ENCODE measurements at regions not wholly inside any gene's neighbourhood (a gene's known extent, or its start where the extent isn't known, plus 50 kb on each side); places are given as distances from the start of the nearest gene placed in this dataset.

DNA sequence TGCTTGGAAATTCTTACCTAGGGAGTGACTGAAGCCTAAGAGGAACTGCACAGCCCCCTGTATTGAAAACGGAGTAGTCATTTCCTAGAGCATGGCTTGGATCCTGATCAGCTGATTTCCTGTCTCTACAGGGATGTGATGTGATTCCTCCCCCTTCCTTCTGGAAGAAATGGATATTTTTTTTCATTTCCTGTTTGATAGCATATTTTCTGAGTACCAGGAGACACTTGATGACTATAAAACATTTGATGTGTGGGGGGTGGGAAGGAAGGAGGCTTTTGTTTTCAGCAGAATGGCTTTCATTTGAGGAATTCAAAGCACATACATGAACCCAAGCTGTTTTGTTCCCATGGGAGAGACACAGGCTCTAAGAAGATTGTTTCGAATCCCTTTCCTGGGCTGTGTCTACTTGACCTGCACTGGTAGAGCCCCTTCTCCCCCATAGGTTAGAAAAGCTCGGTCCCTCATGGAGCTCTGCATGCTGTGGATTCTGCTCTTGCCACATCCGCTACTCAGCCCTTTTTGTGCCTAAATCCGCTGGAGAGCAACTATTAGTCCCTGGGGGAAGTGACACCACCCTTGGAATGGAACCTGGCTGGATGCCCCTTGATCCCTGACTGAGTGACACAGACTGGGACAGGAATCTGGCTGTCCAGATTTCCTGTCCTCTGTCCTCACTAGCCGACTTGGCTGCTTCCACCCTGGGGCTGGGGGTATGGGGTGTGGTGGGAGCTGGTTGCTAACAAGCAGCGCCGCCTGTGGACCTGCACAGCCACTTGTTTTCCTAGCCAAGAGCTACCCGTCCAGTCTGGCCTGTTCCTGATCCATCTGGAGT is 71.8 kb upstream of the MACF1 start:
- H3K4me3 Mint-ChIP-seq, result peak overlapping the region; percentile 60
- DNase-seq (ENCODE audit: extremely low spot score, unreplicated experiment), result no peak
- peak overlapping the region; percentile 85 for H3K27ac Mint-ChIP-seq
- no peaks in the 10 kb centered on the region for H3K36me3 Mint-ChIP-seq
- peaks cover 47% of the 10 kb centered on the region for H3K4me1 Mint-ChIP-seq (ENCODE audit: unreplicated experiment)
- H3K9me3 Mint-ChIP-seq, result no peaks in the 10 kb centered on the region
- TF ChIP-seq, protein P1, sequence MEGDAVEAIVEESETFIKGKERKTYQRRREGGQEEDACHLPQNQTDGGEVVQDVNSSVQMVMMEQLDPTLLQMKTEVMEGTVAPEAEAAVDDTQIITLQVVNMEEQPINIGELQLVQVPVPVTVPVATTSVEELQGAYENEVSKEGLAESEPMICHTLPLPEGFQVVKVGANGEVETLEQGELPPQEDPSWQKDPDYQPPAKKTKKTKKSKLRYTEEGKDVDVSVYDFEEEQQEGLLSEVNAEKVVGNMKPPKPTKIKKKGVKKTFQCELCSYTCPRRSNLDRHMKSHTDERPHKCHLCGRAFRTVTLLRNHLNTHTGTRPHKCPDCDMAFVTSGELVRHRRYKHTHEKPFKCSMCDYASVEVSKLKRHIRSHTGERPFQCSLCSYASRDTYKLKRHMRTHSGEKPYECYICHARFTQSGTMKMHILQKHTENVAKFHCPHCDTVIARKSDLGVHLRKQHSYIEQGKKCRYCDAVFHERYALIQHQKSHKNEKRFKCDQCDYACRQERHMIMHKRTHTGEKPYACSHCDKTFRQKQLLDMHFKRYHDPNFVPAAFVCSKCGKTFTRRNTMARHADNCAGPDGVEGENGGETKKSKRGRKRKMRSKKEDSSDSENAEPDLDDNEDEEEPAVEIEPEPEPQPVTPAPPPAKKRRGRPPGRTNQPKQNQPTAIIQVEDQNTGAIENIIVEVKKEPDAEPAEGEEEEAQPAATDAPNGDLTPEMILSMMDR (conservative IDR thresholded peaks at IDR 0.05), result peak; percentile 46
- H3K27me3 Mint-ChIP-seq, result no peaks in the 10 kb centered on the region

DNA sequence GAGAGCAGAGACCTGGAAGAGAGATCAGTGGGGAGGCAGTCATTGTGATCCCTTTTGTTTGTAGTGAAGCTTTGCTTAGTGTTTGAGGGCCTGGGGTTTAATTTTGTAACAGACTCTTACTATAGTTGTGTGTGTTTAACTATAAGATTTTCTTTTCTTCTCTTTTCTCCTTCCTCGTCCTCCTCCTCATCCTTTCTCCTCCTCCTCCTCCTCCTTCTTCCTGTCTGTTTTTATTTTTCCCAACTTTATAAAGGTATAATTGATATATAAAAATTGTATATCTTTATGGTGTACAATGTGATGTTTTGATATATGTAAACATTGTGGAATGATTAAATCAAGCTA is 71.2 kb upstream of the MACF1 start:
- H3K27me3 Mint-ChIP-seq, result no peaks in the 10 kb centered on the region
- TF ChIP-seq, protein P1 (conservative IDR thresholded peaks at IDR 0.05), result no peak
- H3K4me1 Mint-ChIP-seq (ENCODE audit: unreplicated experiment), result peaks cover 47% of the 10 kb centered on the region
- DNase-seq (ENCODE audit: extremely low spot score, unreplicated experiment), result no peak
- H3K4me3 Mint-ChIP-seq, result peak overlapping the region; percentile 60
- peak overlapping the region; percentile 85 for H3K27ac Mint-ChIP-seq
- no peaks in the 10 kb centered on the region for H3K36me3 Mint-ChIP-seq
- H3K9me3 Mint-ChIP-seq, result no peaks in the 10 kb centered on the region

DNA sequence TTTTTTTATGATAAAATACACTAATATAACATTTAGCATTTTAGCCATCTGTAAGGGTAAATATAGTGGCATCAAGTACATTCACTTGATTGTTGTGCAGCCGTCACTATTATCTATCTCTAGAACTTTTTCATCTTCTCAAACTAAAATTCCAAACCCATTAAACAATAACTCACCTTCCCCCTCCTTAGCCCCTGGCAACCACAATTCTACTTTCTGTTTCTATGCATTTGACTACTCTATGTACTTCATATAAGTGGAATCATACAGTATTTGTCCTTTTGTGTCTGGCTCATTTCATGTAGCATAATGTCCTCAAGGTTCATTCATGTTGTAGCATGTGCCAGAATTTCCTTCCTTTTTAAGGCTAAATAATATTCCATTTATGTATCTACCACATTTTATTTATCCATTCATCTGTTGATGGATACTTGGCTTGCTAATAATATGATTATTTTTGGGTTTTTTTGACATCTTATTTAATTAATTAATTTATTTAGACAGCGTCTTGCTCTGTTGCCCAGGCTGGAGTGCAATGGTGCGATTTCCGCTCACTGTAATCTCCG is 69.6 kb upstream of the MACF1 start:
- Mint-ChIP-seq H3K4me3 (no peak overlapping the region), H3K36me3 (no peaks in the 10 kb centered on the region), H3K9me3 (no peaks in the 10 kb centered on the region), H3K4me1 (ENCODE audit: unreplicated experiment) (peaks cover 34% of the 10 kb centered on the region), H3K27me3 (no peaks in the 10 kb centered on the region), H3K27ac (peak overlapping the region; percentile 34)
- TF ChIP-seq, protein P1 (conservative IDR thresholded peaks at IDR 0.05), result no peak
- no peak for DNase-seq (ENCODE audit: extremely low spot score, unreplicated experiment)

DNA sequence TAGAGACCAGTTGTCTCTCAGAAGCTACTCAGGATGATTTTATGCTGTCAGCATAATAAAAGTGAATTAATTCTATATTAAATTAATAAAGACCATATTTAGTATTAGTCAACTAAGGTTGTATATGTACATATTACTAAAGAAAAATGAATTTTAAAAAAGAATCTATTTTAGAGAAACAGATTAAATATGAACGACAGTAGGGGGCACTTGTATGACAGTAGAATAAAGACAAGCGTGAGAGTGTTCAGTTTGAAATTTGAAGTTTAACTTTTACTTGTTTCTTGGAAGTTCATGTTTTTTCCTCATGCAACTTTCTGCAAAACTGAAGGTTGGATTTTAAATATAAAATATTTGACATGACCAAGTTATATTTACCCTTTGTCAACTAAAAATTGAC is 67.9 kb upstream of the MACF1 start:
- TF ChIP-seq, protein P1 (conservative IDR thresholded peaks at IDR 0.05), result no peak
- Mint-ChIP-seq H3K4me3 (no peak overlapping the region), H3K27ac (no peak overlapping the region), H3K36me3 (no peaks in the 10 kb centered on the region), H3K4me1 (ENCODE audit: unreplicated experiment) (peaks cover 33% of the 10 kb centered on the region), H3K9me3 (no peaks in the 10 kb centered on the region), H3K27me3 (no peaks in the 10 kb centered on the region)
- DNase-seq (ENCODE audit: extremely low spot score, unreplicated experiment), result no peak

DNA sequence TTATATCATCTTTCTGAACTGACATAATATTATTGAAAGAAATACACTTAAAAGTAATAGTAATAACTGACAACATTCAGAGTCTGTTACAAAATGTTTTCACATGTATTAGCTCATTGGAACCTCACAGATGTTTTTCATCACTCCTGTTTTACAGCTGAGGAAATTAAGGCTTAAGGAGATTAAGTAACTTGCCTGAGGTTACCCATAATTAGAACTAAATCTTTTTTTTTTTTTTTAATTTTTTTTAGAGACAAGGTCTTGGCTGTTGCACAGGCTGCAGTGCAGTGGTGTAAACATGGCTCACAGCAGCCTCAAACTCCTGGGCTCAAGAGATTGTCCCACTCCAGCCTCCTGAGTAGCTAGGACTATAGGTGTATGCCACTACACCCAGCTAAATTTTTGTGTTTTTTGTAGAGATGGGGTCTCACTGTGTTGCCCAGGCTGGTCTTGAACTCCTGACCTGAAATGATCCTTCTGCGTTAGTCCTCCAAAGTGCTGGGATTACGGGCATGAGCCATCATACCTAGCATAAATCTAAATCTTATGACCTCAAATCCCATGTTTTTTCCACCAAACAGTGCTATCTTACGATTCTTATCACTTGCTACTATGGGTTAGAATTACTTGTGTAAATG is 64.7 kb upstream of the MACF1 start:
- Mint-ChIP-seq H3K9me3 (no peaks in the 10 kb centered on the region), H3K36me3 (no peaks in the 10 kb centered on the region), H3K4me1 (ENCODE audit: unreplicated experiment) (peaks cover 24% of the 10 kb centered on the region), H3K4me3 (no peak overlapping the region), H3K27ac (no peak overlapping the region), H3K27me3 (no peaks in the 10 kb centered on the region)
- no peak for DNase-seq (ENCODE audit: extremely low spot score, unreplicated experiment)
- TF ChIP-seq, protein P1 (conservative IDR thresholded peaks at IDR 0.05), result no peak

Data from type B pancreatic cell (in vitro differentiated cells).